ENCODE measurements at regions not wholly inside any gene's neighbourhood (a gene's known extent, or its start where the extent isn't known, plus 50 kb on each side); places are given as distances from the start of the nearest gene placed in this dataset.

DNA sequence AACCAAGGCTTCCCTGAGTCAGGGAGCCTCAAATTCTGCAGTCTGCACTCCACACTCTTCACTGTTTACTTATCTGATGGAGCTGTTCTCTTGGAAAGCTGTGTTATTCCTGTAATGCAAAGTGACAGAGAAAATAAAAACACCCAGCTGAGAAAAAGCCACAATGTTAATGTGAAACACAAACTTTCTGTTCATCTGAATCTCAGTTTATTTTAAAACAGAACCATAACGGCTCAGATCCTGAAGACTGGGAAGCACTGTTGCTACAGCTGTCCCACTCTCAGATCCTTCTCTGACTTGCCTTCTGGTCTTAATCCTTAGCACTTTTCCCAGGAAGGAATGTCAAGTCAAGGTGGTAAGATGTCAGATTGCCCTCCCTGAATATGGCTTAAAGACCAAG, 736.6 kb downstream of the DHX35 start:
- H3K9me3 Mint-ChIP-seq, result no peaks in the 10 kb centered on the region
- ChIA-PET CTCF (no interaction called here), POLR2A (no interaction called here)
- ATAC-seq, result no peak
- H3K27me3 Mint-ChIP-seq, result no peaks in the 10 kb centered on the region
- H3K36me3 Mint-ChIP-seq (ENCODE audit: low read depth), result no peaks in the 10 kb centered on the region
- no peak for DNase-seq
- intact Hi-C loops (cut with micrococcal nuclease), result no loop called here
- TF ChIP-seq, protein P1, sequence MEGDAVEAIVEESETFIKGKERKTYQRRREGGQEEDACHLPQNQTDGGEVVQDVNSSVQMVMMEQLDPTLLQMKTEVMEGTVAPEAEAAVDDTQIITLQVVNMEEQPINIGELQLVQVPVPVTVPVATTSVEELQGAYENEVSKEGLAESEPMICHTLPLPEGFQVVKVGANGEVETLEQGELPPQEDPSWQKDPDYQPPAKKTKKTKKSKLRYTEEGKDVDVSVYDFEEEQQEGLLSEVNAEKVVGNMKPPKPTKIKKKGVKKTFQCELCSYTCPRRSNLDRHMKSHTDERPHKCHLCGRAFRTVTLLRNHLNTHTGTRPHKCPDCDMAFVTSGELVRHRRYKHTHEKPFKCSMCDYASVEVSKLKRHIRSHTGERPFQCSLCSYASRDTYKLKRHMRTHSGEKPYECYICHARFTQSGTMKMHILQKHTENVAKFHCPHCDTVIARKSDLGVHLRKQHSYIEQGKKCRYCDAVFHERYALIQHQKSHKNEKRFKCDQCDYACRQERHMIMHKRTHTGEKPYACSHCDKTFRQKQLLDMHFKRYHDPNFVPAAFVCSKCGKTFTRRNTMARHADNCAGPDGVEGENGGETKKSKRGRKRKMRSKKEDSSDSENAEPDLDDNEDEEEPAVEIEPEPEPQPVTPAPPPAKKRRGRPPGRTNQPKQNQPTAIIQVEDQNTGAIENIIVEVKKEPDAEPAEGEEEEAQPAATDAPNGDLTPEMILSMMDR (IDR thresholded peaks at IDR 0.05), result no peak
- H3K4me1 Mint-ChIP-seq (ENCODE audit: low read depth), result no peaks in the 10 kb centered on the region
- no peak overlapping the region for H3K4me3 Mint-ChIP-seq
- H3K27ac Mint-ChIP-seq, result no peak overlapping the region

- TF ChIP-seq, protein P1 (IDR thresholded peaks at IDR 0.05), result no peak
- ATAC-seq (no peak), DNase-seq (no peak)
- POLR2A ChIA-PET, result no interaction called here
- intact Hi-C loops (cut with micrococcal nuclease), result no loop called here
- H3K9me3 Mint-ChIP-seq, result no peaks in the 10 kb centered on the region
- no peak overlapping the region for H3K4me3 Mint-ChIP-seq
- no peaks in the 10 kb centered on the region for H3K27me3 Mint-ChIP-seq
- CTCF ChIA-PET, result no interaction called here
- no peaks in the 10 kb centered on the region for H3K36me3 Mint-ChIP-seq (ENCODE audit: low read depth)
- H3K4me1 Mint-ChIP-seq (ENCODE audit: low read depth), result no peaks in the 10 kb centered on the region
- no peak overlapping the region for H3K27ac Mint-ChIP-seq
Measured at GRCh38 chr20:39691151-39691862, 729.2 kb downstream of the DHX35 start.

DNA sequence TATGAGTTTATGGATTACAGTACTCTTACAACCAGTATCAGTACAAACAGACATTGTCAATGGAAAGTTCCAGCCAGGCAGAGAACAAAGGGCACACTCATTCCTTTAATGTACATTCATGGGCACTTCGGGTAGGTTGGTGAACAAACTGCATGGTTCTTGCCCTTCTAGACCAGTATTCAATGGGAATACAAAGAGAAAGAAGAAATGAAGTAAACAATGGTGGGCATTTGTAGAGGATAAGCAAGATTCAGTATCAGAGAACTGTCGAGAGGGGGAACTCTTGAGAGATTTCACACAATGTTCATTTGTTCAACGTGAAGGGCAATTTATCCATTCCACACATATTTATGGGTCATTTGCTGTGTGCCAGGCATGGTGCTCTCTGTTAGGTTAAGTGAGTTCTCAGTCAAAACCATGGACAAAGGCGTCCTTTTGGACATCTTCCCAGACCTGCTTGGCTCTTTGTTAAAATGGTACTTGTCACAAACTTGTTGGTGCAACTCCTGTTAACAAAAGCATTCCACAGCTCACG, 714.8 kb downstream of the DHX35 start:
- POLR2A ChIA-PET, result no interaction called here
- Mint-ChIP-seq H3K4me3 (no peak overlapping the region), H3K36me3 (ENCODE audit: low read depth) (no peaks in the 10 kb centered on the region), H3K4me1 (ENCODE audit: low read depth) (no peaks in the 10 kb centered on the region), H3K27me3 (no peaks in the 10 kb centered on the region), H3K27ac (no peak overlapping the region), H3K9me3 (no peaks in the 10 kb centered on the region)
- intact Hi-C loops (cut with micrococcal nuclease), result no loop called here
- TF ChIP-seq, protein P1 (IDR thresholded peaks at IDR 0.05), result no peak
- CTCF ChIA-PET, result no interaction called here
- no peak for DNase-seq
- ATAC-seq, result no peak

GRCh38 chr20:39676241-39676640, 714.1 kb downstream of the DHX35 start:
- Mint-ChIP-seq H3K27ac (no peak overlapping the region), H3K4me1 (ENCODE audit: low read depth) (no peaks in the 10 kb centered on the region), H3K4me3 (no peak overlapping the region), H3K9me3 (no peaks in the 10 kb centered on the region), H3K27me3 (no peaks in the 10 kb centered on the region), H3K36me3 (ENCODE audit: low read depth) (no peaks in the 10 kb centered on the region)
- ChIA-PET CTCF (no interaction called here), POLR2A (no interaction called here)
- DNase-seq (no peak), ATAC-seq (no peak)
- intact Hi-C loops (cut with micrococcal nuclease), result no loop called here
- TF ChIP-seq, protein P1 (IDR thresholded peaks at IDR 0.05), result no peak

DNA sequence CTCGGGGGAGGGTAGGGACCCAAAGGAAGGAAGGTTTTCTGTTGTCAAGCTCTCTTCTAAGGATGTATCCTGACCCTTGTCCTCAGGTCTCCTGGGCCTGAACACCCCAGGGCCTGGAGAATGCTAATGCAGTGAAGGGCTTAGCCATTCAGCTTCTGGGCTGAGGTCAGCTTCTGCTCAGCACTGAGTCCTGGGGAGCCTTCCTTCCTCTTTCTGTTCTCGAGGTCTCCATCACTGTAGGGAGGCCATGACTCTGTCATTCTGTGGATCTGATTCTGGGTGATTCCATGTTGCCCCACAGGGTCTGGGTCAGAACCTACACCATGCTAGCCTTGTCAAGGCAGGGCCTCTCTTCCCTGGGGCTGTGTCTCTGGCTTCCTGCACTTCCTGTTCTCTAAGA, 712.7 kb downstream of the DHX35 start:
- Mint-ChIP-seq H3K27ac (no peak overlapping the region), H3K9me3 (no peaks in the 10 kb centered on the region)

More for the DNA sequence above, 712.7 kb downstream of the DHX35 start:
- Mint-ChIP-seq H3K4me1 (ENCODE audit: low read depth) (no peaks in the 10 kb centered on the region), H3K36me3 (ENCODE audit: low read depth) (no peaks in the 10 kb centered on the region), H3K27me3 (no peaks in the 10 kb centered on the region), H3K4me3 (no peak overlapping the region)
- DNase-seq (no peak), ATAC-seq (no peak)
- POLR2A ChIA-PET, result no interaction called here
- TF ChIP-seq, protein P1 (IDR thresholded peaks at IDR 0.05), result no peak
- CTCF ChIA-PET, result no interaction called here
- intact Hi-C loops (cut with micrococcal nuclease), result no loop called here

Data from activated CD8-positive, alpha-beta T cell treated with anti-CD3 and anti-CD28 coated beads for 36 hours (primary cell).